D721Med (cell line): ENCODE measurements at regions not wholly inside any gene's neighbourhood (a gene's known extent, or its start where the extent isn't known, plus 50 kb on each side); places are given as distances from the start of the nearest gene placed in this dataset.

ENCODE experiments used
- DNase-seq: peaks from one replicate; pipeline ENCODE4 v3.0.0; 2011; ENCODE audit warnings: low spot score; ENCODE audit not compliant: insufficient read length
- FAIRE-seq: peaks from 2 replicates; lab custom pipeline; 2011; peaks lifted over from hg19 to GRCh38; lab: Jason Lieb, UNC
- CTCF ChIP-seq: IDR thresholded peaks from 2 replicates; pipeline ENCODE4 v1.5.1; 2012; ENCODE audit warnings: mild to moderate bottlenecking, control low read depth; ENCODE audit not compliant: insufficient read depth; ENCODE audit errors: missing control alignments

GRCh38 chr10:88181902-88182600 is 318.6 kb downstream of the PTEN start:
- TF ChIP-seq CTCF = no peak

GRCh38 chr10:88182601-88182930 is 319.1 kb downstream of the PTEN start:
- DNase-seq = no peak
- TF ChIP-seq CTCF = no peak
- no peak for FAIRE-seq

More at GRCh38 chr10:88181902-88182600, 318.6 kb downstream of the PTEN start:
- DNase-seq (no peak), FAIRE-seq (no peak)

GRCh38 chr10:88184543-88185297 is 321.3 kb downstream of the PTEN start:
- TF ChIP-seq CTCF = no peak
- DNase-seq (no peak), FAIRE-seq (no peak)

- TF ChIP-seq CTCF = no peak
- no peak for FAIRE-seq
- no peak for DNase-seq
Measured at GRCh38 chr10:88185830-88186229, 322.4 kb downstream of the PTEN start.

GRCh38 chr10:88186335-88186734 is 322.9 kb downstream of the PTEN start:
- TF ChIP-seq CTCF = no peak
- no peak for DNase-seq
- no peak for FAIRE-seq

- FAIRE-seq (no peak), DNase-seq (no peak)
- no peak for TF ChIP-seq CTCF
Measured at GRCh38 chr10:88187472-88187871, 324.0 kb downstream of the PTEN start.

- TF ChIP-seq CTCF = no peak
- DNase-seq (no peak), FAIRE-seq (no peak)
Measured at GRCh38 chr10:88190123-88190522, 326.7 kb downstream of the PTEN start.
